Natural killer cell treated with Interleukin-12 subunit alpha and Interleukin-12 subunit beta and Interleukin-15 and Interleukin-18, amount 100 ng/mL, for 72 hours (primary cell): ENCODE measurements at regions not wholly inside any gene's neighbourhood (a gene's known extent, or its start where the extent isn't known, plus 50 kb on each side); places are given as distances from the start of the nearest gene placed in this dataset.

Experiments
- ATAC-seq, 2 donors: fragments of 150-1000 bp; cut with Tn5 transposase in 1 of 2; sonication (Bioruptor Pico), chemical (Tn5 transposase) in 1 of 2; 2 replicates each; pipeline ENCODE4 v1.10.0; 2021
- DNase-seq: peaks from one replicate; pipeline ENCODE4 v3.0.0; 2022; ENCODE audit warnings: low spot score
- H3K27ac Mint-ChIP-seq, 2 donors: 1 replicate in 1 of 2; 2 replicates in 1 of 2; pipeline ENCODE4 v1.8.0; 2022; ENCODE audit warnings: mixed read lengths in 2 of 2, mild to moderate bottlenecking in 1 of 2, moderate library complexity in 1 of 2
- H3K27me3 Mint-ChIP-seq, 2 donors: 1 replicate in 1 of 2; 2 replicates in 1 of 2; pipeline ENCODE4 v1.8.0; 2022; ENCODE audit warnings: mixed read lengths in 2 of 2
- H3K36me3 Mint-ChIP-seq: one replicate; pipeline ENCODE4 v1.8.0; 2022; ENCODE audit warnings: mixed read lengths
- H3K4me1 Mint-ChIP-seq, 2 donors: 1 replicate in 1 of 2; 2 replicates in 1 of 2; pipeline ENCODE4 v1.8.0; 2022; ENCODE audit warnings: low read depth in 2 of 2, mixed read lengths in 2 of 2, mild to moderate bottlenecking in 1 of 2
- H3K4me3 Mint-ChIP-seq: one replicate; pipeline ENCODE4 v1.8.0; 2022; ENCODE audit warnings: mixed read lengths
- H3K9me3 Mint-ChIP-seq: 2 replicates; pipeline ENCODE4 v1.8.0; 2022; ENCODE audit warnings: mixed read lengths

DNA sequence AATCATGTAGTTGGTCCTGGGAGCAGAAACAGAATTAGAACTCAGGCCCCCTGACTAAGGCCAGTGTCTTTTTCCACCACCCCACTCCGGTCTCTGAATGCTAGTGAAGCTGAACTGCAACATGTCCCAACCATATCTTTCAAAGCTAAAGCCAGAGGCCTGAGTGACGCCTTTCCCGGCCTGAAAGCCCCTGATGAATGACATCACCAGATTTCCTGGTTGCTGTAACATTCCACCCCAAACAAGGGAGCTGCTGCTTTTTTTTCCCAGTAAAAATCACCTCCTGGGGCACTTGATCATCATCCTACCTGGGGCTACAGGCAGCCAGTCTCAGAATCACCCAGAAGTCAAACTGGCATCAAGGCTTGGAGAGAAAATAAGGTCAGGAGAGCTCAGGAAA, 162.7 kb downstream of the ARL4C start:
- Mint-ChIP-seq H3K4me3 (no peak overlapping the region), H3K36me3 (no peaks in the 10 kb centered on the region), H3K9me3 (peaks cover 7% of the 10 kb centered on the region), H3K27ac (no peak overlapping the region), H3K27me3 (no peaks in the 10 kb centered on the region), H3K4me1 (peaks cover 23 to 30% of the 10 kb centered on the region in 2 donors)
- ATAC-seq: no peak
- no peak for DNase-seq

DNA sequence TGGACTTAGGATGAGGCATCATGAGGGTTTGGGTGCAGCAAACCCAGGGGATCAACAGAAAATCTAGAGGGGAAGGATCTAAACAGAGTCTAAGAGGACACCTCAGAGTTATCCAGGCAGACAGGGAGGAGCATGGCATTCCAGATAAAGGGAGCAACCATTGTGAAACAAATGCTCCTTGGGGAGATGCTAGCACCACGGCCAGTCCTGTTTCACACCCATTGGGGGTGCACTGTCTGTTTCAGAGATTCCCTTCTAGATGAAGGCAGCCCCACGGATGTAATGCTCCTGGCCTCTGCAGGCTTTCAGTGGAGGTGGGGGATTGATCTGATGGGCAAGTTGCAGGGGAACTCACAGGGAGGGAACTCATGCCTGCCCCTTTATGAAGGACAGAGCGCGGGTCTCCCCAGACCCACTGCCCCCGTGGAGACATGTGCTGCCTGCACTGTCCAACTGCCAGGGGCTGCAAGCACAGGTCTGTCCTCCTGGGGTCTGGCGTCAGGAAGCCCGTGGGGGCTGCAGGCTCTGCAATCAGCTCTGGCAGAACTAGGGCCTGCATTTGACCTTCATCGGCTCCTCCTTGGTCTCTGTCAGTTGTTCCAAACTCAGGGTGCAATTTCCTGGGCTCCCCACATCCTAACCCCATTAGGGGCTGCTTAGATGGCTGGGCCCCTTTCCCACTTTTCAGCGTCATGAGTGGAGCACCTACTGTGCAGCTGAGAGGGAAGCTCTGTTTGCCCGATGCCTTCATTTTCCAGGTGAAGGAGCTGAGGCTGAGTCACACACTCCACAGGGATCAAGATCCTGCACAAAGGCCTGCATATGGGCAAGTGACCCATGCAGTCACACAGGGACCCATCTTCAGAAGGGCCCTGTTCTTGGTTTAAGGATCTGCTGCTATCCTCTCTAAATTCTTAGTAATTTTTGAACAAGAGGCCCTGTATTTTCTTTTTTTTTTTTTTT, 163.4 kb downstream of the ARL4C start:
- Mint-ChIP-seq H3K27me3 (no peaks in the 10 kb centered on the region), H3K27ac (peak overlapping the region; percentile 5 to 20), H3K4me1 (peaks cover 22 to 26% of the 10 kb centered on the region in 2 donors), H3K36me3 (no peaks in the 10 kb centered on the region), H3K4me3 (no peak overlapping the region), H3K9me3 (peaks cover 3% of the 10 kb centered on the region)
- no peak for DNase-seq
- no peak for ATAC-seq

DNA sequence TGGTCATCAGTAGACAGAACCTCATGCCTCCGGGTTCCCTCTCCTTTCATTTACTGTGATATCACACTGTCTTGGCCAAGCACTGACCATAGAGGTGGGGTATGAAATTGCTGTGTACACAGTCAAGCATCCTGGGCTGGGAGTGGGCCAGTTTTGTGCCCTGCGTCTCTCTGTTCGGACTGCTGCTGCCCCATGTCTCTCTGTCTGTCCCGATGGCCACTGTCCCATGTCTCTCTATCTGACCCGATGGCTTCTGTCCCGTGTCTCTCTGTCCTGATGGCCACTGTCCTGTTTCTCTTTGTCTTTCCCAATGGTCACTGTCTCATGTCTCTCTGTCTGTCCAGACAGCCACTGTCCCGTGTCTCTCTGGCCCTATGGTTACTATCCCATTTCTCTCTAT, 164.9 kb downstream of the ARL4C start:
- no peaks in the 10 kb centered on the region for H3K27me3 Mint-ChIP-seq
- H3K36me3 Mint-ChIP-seq: no peaks in the 10 kb centered on the region

DNA sequence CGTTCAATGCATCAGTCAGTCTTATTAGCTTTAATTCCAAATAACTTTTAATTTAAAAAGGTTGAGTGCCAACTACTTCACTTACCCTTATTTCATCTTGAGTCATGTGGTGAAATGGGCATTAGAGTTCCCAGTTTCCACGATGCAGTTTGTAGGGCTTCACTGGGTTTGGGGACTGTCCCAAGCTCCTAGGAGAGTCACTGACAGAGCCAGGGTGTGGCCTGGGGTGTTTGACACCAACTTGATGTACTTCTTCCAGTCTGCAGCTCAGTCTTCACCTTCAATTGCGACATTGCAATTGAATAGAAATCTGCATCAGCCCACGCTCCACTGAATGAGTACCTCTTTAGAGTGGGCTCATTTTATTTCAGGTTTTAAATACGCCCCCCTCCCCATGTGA, 165.3 kb downstream of the ARL4C start:
- Mint-ChIP-seq H3K4me3 (no peak overlapping the region), H3K4me1 (peaks cover 30 to 31% of the 10 kb centered on the region in 2 donors), H3K27ac (peak overlapping the region in 1 of 2 donors; percentile 20), H3K36me3 (no peaks in the 10 kb centered on the region), H3K9me3 (peaks cover 3% of the 10 kb centered on the region), H3K27me3 (no peaks in the 10 kb centered on the region)
- no peak for DNase-seq
- peak in 1 of 2 donors; percentile 20 for ATAC-seq

More for the DNA sequence above, 164.9 kb downstream of the ARL4C start:
- Mint-ChIP-seq H3K4me3 (no peak overlapping the region), H3K9me3 (peaks cover 3% of the 10 kb centered on the region), H3K4me1 (peaks cover 30 to 31% of the 10 kb centered on the region in 2 donors), H3K27ac (peak overlapping the region in 1 of 2 donors; percentile 20)
- DNase-seq: no peak
- ATAC-seq: peak in 1 of 2 donors; percentile 21

DNA sequence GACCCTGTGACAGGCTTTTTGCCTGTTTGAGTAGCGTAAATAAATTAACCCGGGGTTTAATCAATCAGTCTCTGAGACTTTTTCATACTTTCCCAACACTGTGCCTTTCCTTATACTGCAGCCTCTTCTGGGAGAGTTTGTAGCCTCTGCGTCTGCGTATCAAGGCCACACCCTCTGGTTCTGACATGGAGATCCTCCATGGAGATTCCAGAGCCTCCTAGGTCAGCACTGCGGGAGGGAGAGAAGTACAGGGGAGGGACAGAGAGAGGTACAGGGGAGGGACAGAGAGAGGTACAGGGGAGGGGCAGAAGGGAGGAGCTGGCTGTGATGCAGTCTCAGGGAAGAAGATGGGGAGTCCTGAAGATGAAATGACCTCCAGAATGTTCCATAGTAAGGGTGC, 166.0 kb downstream of the ARL4C start:
- ATAC-seq (no peak), DNase-seq (no peak)
- H3K27me3 Mint-ChIP-seq: no peaks in the 10 kb centered on the region
- peaks cover 3% of the 10 kb centered on the region for H3K9me3 Mint-ChIP-seq
- H3K36me3 Mint-ChIP-seq: no peaks in the 10 kb centered on the region
- H3K27ac Mint-ChIP-seq: peak overlapping the region in 1 of 2 donors; percentile 42
- peaks cover 26 to 27% of the 10 kb centered on the region in 2 donors for H3K4me1 Mint-ChIP-seq
- no peak overlapping the region for H3K4me3 Mint-ChIP-seq

DNA sequence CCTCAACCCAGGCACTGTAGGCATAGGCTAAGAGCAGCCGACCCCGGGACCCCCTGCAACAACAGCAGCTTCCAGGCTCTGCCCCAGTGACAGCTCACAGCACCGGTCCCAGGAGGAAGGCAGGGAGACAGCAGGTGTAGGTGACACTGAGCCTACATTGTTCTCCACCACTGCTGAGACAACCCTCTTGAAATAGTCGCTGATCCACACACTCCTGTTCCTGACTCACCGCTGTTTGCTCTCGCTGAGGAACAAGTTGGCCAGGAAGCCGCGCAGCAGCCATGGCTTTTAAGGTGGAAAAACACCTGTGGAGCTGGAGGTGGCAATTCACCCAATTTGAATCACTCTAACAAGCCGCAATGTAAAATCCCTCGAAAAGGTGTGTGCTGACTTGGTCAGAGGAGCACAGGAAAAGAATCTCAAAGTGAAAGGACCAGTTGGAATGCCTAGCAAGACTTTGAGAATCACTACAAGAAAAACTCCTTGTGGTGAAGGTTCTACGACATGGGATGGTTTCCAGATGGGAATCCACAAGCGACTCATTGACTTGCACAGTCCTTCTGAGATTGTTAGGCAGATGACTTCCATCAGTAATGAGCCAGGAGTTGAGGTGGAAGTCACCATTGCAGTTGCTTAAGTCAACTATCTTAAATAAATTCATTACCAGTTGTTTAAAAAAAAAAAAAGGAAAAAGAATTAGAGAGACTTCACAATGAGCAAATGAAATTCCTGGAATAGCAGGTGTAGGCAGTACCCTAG, 167.5 kb downstream of the ARL4C start:
- Mint-ChIP-seq H3K4me1 (peaks cover 25% of the 10 kb centered on the region in 2 donors), H3K27me3 (no peaks in the 10 kb centered on the region), H3K36me3 (no peaks in the 10 kb centered on the region), H3K27ac (no peak overlapping the region), H3K9me3 (peaks cover 3% of the 10 kb centered on the region), H3K4me3 (no peak overlapping the region)
- no peak for ATAC-seq
- no peak for DNase-seq

DNA sequence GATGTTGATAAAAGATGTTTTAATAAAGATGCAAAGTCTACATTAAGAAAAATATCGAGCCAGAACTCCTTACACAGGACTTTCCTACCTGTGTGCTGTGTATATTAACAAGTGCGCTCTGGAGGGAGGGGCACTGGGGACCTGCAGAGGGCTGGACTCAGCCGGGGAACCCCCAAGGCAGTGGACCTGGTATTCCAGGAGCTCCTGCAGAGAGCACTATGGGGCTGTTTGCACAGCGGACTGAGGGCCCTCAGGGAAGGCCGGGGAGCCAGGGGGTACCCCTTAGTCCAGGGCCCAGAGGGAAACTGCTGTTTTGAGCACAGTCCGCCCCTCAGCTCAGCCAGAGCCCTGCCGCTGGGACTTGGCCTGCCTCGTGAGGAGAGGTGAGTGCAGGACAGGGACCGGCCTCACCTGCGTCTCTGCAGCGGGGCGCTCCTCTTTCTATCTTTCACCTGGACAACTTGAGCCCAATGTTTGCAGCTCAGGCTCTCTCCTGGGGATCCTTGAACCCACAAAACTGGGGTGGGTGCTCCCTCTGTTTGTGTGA, 168.4 kb downstream of the ARL4C start:
- DNase-seq (no peak), ATAC-seq (peak in 1 of 2 donors; percentile 20)
- Mint-ChIP-seq H3K27ac (peak overlapping the region in 1 of 2 donors; percentile 12), H3K4me3 (no peak overlapping the region), H3K9me3 (peaks cover 3% of the 10 kb centered on the region), H3K36me3 (no peaks in the 10 kb centered on the region), H3K27me3 (no peaks in the 10 kb centered on the region), H3K4me1 (peaks cover 29 to 34% of the 10 kb centered on the region in 2 donors)

DNA sequence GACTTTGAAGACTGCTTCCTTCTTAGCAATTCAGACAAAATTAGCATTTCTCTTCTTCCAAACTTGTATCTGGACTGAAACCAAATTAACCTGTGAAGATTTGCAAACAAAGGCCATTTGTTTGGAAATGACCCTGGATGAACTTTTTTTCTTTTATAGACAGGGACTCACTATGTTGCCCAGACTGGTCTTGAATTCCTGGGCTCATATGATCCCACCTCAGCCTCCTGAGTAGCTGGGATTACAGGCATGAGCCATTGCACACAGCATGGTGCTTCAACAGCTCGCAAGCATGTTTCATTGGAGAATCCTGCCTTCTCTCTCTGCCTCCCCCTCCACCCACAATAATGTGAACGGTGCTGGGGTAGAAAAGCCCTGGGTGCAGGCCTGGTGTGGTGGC, 170.2 kb downstream of the ARL4C start:
- Mint-ChIP-seq H3K4me1 (peaks cover 15 to 22% of the 10 kb centered on the region in 2 donors), H3K4me3 (no peak overlapping the region), H3K9me3 (no peaks in the 10 kb centered on the region), H3K27me3 (no peaks in the 10 kb centered on the region), H3K27ac (no peak overlapping the region), H3K36me3 (no peaks in the 10 kb centered on the region)
- DNase-seq (no peak), ATAC-seq (no peak)

DNA sequence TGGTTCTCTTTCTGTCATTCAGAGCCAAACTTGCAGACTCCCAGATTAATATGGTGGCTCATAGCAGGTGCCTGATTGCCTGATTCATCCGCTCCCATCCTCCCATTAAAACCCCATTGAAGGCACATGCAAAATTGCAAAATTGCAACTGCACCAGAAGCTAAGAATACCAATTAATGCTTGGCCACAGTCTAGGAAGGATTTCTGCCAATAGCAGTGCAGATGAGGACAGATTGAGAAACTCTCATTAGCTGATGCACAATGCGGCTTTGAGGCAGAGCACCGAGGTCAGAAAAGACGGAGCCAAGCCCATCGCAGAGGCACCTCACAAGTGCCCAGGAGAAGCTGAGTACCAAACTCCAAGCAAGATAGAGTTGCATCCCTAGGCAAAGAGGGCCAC, 172.8 kb downstream of the ARL4C start:
- H3K4me3 Mint-ChIP-seq: peak overlapping the region; percentile 36

DNA sequence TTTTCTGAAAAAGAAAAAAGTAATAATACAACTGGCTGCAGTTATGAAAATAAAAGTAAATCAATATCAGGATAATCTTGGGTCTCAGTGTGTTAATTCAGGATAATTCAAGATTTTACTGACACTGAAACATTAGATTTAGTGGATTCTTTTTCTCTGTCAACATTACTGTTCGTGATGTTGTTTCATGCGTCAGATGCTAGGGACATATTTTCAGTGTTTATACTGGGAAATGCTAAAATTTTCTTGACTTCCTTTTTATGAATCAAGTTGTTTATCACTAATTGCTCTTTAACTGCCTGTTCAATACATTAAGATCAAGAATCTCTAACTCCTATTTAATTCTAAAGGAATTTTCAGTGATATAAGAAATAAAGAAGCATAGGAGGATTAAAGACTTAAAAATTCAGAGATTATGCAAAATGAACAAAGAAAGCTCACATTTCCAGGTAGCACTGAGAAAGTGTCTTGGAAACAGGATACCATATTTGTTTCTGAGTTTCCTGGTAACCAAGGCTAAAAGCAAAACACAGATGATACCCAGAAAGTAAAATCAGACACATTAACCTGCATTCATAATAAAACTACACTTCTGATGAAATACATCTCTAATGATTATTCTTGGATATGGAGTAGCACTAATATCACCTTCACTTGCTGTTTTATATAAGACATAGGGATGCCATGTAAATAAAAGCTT, 174.0 kb downstream of the ARL4C start:
- H3K27me3 Mint-ChIP-seq: no peaks in the 10 kb centered on the region
- ATAC-seq (no peak), DNase-seq (no peak)
- H3K4me1 Mint-ChIP-seq: peaks cover 17 to 26% of the 10 kb centered on the region in 2 donors
- peak overlapping the region; percentile 66 to 77 for H3K27ac Mint-ChIP-seq
- H3K9me3 Mint-ChIP-seq: no peaks in the 10 kb centered on the region
- peak overlapping the region; percentile 25 for H3K4me3 Mint-ChIP-seq
- no peaks in the 10 kb centered on the region for H3K36me3 Mint-ChIP-seq

More for the DNA sequence above, 172.8 kb downstream of the ARL4C start:
- peak overlapping the region; percentile 32 to 77 for H3K27ac Mint-ChIP-seq
- H3K4me1 Mint-ChIP-seq: peaks cover 17 to 26% of the 10 kb centered on the region in 2 donors
- ATAC-seq (no peak), DNase-seq (no peak)
- no peaks in the 10 kb centered on the region for H3K27me3 Mint-ChIP-seq
- no peaks in the 10 kb centered on the region for H3K36me3 Mint-ChIP-seq
- H3K9me3 Mint-ChIP-seq: no peaks in the 10 kb centered on the region

DNA sequence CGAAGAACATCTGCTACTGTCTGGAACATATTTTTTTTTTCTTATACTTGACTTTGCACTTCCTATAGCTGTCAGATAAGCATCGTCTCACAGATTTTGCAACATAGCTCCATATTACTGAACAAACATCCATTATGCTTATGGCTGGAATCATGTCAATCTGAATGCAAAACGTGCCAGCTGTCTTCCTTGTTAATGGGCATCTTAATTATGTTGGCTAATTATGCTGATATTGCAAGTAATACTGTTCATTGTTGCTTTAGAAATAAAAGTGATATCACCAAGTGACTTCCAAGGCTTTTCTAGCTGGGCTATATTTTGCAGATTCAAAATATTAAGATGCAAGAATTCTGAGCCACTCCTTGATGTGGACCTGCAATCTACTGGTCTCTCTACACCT, 176.8 kb downstream of the ARL4C start:
- H3K4me3 Mint-ChIP-seq: no peak overlapping the region
- peaks cover 23 to 29% of the 10 kb centered on the region in 2 donors for H3K4me1 Mint-ChIP-seq
- peak overlapping the region in 1 of 2 donors; percentile 40 for H3K27ac Mint-ChIP-seq
- no peak for ATAC-seq
- no peak for DNase-seq
- no peaks in the 10 kb centered on the region for H3K27me3 Mint-ChIP-seq
- H3K36me3 Mint-ChIP-seq: no peaks in the 10 kb centered on the region
- H3K9me3 Mint-ChIP-seq: no peaks in the 10 kb centered on the region

DNA sequence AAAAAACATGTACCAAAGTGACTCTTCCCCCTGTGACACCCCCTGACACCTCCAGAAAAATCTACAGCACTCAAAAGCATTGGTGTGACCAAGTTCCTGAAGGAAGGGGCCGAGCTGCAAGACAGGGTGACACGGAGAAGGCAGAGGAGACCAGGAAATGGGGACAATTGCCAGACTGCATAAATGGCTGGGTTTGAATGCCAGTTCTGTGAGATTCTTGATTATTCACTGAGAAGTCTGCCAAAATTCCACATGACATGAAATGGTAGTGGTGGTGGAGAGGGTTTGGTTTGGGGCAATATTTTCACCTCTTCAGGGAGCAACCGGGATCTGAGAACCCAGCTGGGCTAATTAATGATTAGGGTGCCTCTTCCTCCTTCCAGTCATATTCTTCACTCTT, 178.5 kb downstream of the ARL4C start:
- DNase-seq: no peak
- no peaks in the 10 kb centered on the region for H3K27me3 Mint-ChIP-seq
- H3K4me1 Mint-ChIP-seq: peaks cover 23 to 26% of the 10 kb centered on the region in 2 donors
- no peak overlapping the region for H3K27ac Mint-ChIP-seq
- ATAC-seq: no peak
- H3K4me3 Mint-ChIP-seq: no peak overlapping the region
- no peaks in the 10 kb centered on the region for H3K9me3 Mint-ChIP-seq
- no peaks in the 10 kb centered on the region for H3K36me3 Mint-ChIP-seq

DNA sequence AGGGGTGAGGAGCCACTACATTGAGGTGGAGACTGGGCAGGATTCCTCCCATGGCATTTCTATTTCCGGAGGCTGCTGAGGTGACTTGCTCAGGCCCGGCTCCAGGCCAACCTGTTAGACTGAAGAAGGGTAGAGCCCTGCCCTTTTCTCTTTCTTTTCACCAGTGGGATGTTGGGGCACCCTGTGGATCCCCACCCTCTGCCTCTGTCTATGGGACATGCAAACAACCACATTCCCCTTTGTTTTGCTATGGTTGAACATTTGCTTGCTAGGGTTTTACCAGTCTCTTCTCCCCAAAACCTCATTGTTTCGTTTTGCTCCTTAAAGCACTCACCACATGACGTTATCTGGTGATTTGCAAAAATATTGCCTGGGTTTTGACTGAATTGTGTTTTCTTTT, 183.3 kb downstream of the ARL4C start:
- Mint-ChIP-seq H3K4me3 (peak overlapping the region; percentile 21), H3K27ac (peak overlapping the region; percentile 15 to 69), H3K9me3 (no peaks in the 10 kb centered on the region), H3K36me3 (peaks cover 5% of the 10 kb centered on the region), H3K27me3 (no peaks in the 10 kb centered on the region), H3K4me1 (peaks cover 35 to 39% of the 10 kb centered on the region in 2 donors)
- no peak for ATAC-seq
- peak; percentile 25 for DNase-seq
